ENCODE measurements at regions not wholly inside any gene's neighbourhood (a gene's known extent, or its start where the extent isn't known, plus 50 kb on each side); places are given as distances from the start of the nearest gene placed in this dataset.

GRCh38 chr13:22836475-22836874, 344.3 kb upstream of the SGCG start:
- TF ChIP-seq STAT1 (IDR thresholded peaks at IDR 0.05; ENCODE audit: unreplicated experiment) = no peak
- no peak for TF ChIP-seq ZNF331 (CRISPR knock-in tag; IDR thresholded peaks at IDR 0.05; ENCODE audit: low read depth)
- DNase-seq (ENCODE audit: low spot score) = no peak
- no peaks in the 10 kb centered on the region for H3K27me3 Mint-ChIP-seq (ENCODE audit: insufficient read depth, low read depth, poor library complexity)

GRCh38 chr13:22837980-22838647, 342.7 kb upstream of the SGCG start:
- no peaks in the 10 kb centered on the region for H3K9me2 ChIP-seq (ENCODE audit: insufficient read depth)
- no peak overlapping the region for H3K27ac ChIP-seq (ENCODE audit: low read depth)
- Mint-ChIP-seq H3K36me3 (ENCODE audit: low read depth) (no peaks in the 10 kb centered on the region), H3K4me3 (no peak overlapping the region), H3K9me3 (no peaks in the 10 kb centered on the region), H3K4me1 (no peaks in the 10 kb centered on the region), H3K27ac (no peak overlapping the region), H3K27me3 (ENCODE audit: insufficient read depth, low read depth, poor library complexity) (no peaks in the 10 kb centered on the region)
- no peaks in the 10 kb centered on the region for H3K4me1 ChIP-seq (ENCODE audit: insufficient read depth)
- H3F3A ChIP-seq (replicated peaks; ENCODE audit: low read depth) = no peaks in the 10 kb centered on the region
- DNase-seq (ENCODE audit: low spot score) (no peak), ATAC-seq (no peak)
- H3K79me2 ChIP-seq (replicated peaks; ENCODE audit: insufficient read depth) = no peaks in the 10 kb centered on the region
- no peaks in the 10 kb centered on the region for H3K27me3 ChIP-seq (ENCODE audit: insufficient read depth)
- H3K4me2 ChIP-seq = no peak overlapping the region
- no peaks in the 10 kb centered on the region for H4K20me1 ChIP-seq (replicated peaks; ENCODE audit: insufficient read depth)
- H3K36me3 ChIP-seq (ENCODE audit: insufficient read depth) = no peaks in the 10 kb centered on the region
- TF ChIP-seq CTCF (conservative IDR thresholded peaks at IDR 0.05; ENCODE audit: low read depth in 2 of 2) (no peak), ETS1 (IDR thresholded peaks at IDR 0.05) (no peak), ZNF331 (CRISPR knock-in tag; IDR thresholded peaks at IDR 0.05; ENCODE audit: low read depth) (no peak), REST (IDR thresholded peaks at IDR 0.05; ENCODE audit: unreplicated experiment) (no peak), EZH2 (IDR thresholded peaks at IDR 0.05; ENCODE audit: low read depth, unreplicated experiment) (no peak), STAT1 (IDR thresholded peaks at IDR 0.05; ENCODE audit: unreplicated experiment) (no peak)
- peak overlapping the region; percentile 38; the same call in 1 of the 2 replicates for H2AFZ ChIP-seq
- no peak overlapping the region for H3K4me3 ChIP-seq

More at GRCh38 chr13:22836475-22836874, 344.3 kb upstream of the SGCG start:
- H3F3A ChIP-seq (replicated peaks; ENCODE audit: low read depth) = no peaks in the 10 kb centered on the region
- H3K36me3 ChIP-seq (ENCODE audit: insufficient read depth) = no peaks in the 10 kb centered on the region
- no peaks in the 10 kb centered on the region for H3K79me2 ChIP-seq (replicated peaks; ENCODE audit: insufficient read depth)
- no peak overlapping the region for H3K4me3 ChIP-seq
- H3K27ac Mint-ChIP-seq = no peak overlapping the region
- H3K9me2 ChIP-seq (ENCODE audit: insufficient read depth) = no peaks in the 10 kb centered on the region
- H3K27me3 ChIP-seq (ENCODE audit: insufficient read depth) = no peaks in the 10 kb centered on the region
- no peak overlapping the region for H3K4me3 Mint-ChIP-seq
- H3K4me1 ChIP-seq (ENCODE audit: insufficient read depth) = no peaks in the 10 kb centered on the region
- ATAC-seq = no peak
- H4K20me1 ChIP-seq (replicated peaks; ENCODE audit: insufficient read depth) = no peaks in the 10 kb centered on the region
- H3K4me1 Mint-ChIP-seq = no peaks in the 10 kb centered on the region
- no peak overlapping the region for H3K27ac ChIP-seq (ENCODE audit: low read depth)
- H3K9me3 Mint-ChIP-seq = no peaks in the 10 kb centered on the region
- H3K4me2 ChIP-seq = no peak overlapping the region
- no peaks in the 10 kb centered on the region for H3K36me3 Mint-ChIP-seq (ENCODE audit: low read depth)
- no peak overlapping the region for H2AFZ ChIP-seq

Data from GM23338 (cell line).